Stomach (tissue), 4 donors: ENCODE measurements at regions not wholly inside any gene's neighbourhood (a gene's known extent, or its start where the extent isn't known, plus 50 kb on each side); places are given as distances from the start of the nearest gene placed in this dataset.

ENCODE experiments used
- EP300 ChIP-seq: sonication (generic); formaldehyde crosslinking; IDR thresholded peaks from one replicate; pipeline ENCODE4 v1.6.1; 2017; ENCODE audit warnings: antibody characterized with exemption
- POLR2A ChIP-seq, 4 donors: fragments of 450-650 bp; IDR thresholded peaks; one replicate each; pipeline ENCODE4 v1.6.1; 2016; ENCODE audit warnings: antibody characterized with exemption in 4 of 4, control low read depth in 2 of 4, mild to moderate bottlenecking in 1 of 4, moderate library complexity in 1 of 4
- POLR2AphosphoS5 ChIP-seq, 3 donors: sonication (generic); formaldehyde crosslinking; IDR thresholded peaks; one replicate each; pipeline ENCODE4 v1.6.1; 2016; ENCODE audit warnings: antibody characterized with exemption in 3 of 3
- TF ChIP-seq, protein P1 (sequence below), 7 experiments: fragments of 450-650 bp in 4 of 7; fragments of 200-600 bp in 3 of 7; sonication (generic) in 3 of 7; IDR thresholded peaks; one replicate each; pipeline ENCODE4 v1.5.1; 2016 to 2019; ENCODE audit warnings: antibody characterized with exemption in 7 of 7, control low read depth in 2 of 7, mild to moderate bottlenecking in 1 of 7

DNA sequence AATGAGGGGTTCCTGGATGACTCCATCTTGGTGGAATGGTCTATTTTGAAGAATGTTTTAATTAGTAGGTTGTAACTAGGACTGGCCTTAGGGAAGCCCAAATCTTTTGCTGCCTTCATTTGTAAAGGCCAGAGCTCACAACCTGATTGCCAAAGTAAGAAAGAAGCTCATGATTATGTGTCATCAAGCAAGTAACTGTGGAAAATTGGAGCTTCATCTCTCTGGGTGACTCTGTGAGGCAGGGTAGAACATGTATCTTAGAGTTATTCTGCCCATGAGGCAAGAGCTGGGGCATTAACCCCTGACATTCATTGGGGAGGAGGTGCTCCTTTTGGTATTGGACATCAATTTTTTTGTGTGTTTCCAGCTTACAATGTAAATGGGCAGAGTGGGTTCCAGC is 273.9 kb upstream of the JAG1 start:
- no peak for TF ChIP-seq EP300
- no peak for TF ChIP-seq POLR2A (IDR thresholded peaks at IDR 0.05)
- TF ChIP-seq, protein P1, sequence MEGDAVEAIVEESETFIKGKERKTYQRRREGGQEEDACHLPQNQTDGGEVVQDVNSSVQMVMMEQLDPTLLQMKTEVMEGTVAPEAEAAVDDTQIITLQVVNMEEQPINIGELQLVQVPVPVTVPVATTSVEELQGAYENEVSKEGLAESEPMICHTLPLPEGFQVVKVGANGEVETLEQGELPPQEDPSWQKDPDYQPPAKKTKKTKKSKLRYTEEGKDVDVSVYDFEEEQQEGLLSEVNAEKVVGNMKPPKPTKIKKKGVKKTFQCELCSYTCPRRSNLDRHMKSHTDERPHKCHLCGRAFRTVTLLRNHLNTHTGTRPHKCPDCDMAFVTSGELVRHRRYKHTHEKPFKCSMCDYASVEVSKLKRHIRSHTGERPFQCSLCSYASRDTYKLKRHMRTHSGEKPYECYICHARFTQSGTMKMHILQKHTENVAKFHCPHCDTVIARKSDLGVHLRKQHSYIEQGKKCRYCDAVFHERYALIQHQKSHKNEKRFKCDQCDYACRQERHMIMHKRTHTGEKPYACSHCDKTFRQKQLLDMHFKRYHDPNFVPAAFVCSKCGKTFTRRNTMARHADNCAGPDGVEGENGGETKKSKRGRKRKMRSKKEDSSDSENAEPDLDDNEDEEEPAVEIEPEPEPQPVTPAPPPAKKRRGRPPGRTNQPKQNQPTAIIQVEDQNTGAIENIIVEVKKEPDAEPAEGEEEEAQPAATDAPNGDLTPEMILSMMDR (IDR thresholded peaks at IDR 0.05): no peak
- TF ChIP-seq POLR2AphosphoS5 (IDR thresholded peaks at IDR 0.05): no peak
